Cardiac fibroblast (primary cell): ENCODE measurements at regions not wholly inside any gene's neighbourhood (a gene's known extent, or its start where the extent isn't known, plus 50 kb on each side); places are given as distances from the start of the nearest gene placed in this dataset.
A peak's percentile ranks its signal among the peaks of the same experiment; 100 is the strongest.

ENCODE experiments used
- DNase-seq, 2 donors: peaks; one replicate each; pipeline versions ENCODE4 v3.0.0 to v3.0.0-alpha.2; 2010; ENCODE audit warnings: low read depth in 2 of 2
- H3K4me3 ChIP-seq, 2 donors: replicated peaks in 1 of 2; 1 replicate in 1 of 2; 2 replicates in 1 of 2; pipeline ENCODE4 v1.5.1; 2011; ENCODE audit warnings: low read depth in 2 of 2, low read length in 2 of 2, mild to moderate bottlenecking in 2 of 2, moderate library complexity in 1 of 2
- TF ChIP-seq, protein P1 (sequence below): IDR thresholded peaks from one replicate; pipeline ENCODE4 v1.5.1; 2011; ENCODE audit warnings: low read depth, mild to moderate bottlenecking, low read length, inconsistent platforms

DNA sequence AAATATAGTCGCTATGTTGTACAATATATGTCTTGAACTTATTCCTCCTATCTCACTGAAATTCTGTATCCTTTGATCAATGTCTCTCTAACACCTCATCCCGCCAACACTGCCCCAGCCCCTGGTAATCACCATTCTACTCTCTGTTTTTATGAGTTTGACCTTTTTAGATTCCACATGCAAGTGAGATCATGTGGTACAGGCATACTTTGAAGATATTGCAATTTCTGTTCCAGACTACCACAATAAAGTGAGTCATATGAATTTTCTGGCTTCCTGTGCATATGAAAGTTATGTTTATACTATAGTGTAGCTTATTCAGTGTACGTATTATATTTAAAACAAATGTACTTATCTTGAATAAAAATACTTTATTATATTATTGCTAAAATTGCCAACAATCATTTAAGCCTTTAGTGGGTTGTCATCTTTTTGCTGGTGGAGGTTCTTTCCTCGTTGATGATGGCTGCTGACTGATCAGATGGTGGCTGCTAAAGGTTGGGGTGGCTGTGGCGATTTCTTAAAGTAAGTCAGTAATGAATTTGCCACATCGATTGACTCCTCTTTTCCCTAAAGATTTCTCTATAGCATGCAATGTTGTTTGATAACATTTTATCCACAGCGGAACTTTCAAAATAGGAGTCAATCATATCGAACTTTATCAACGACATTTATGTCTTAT is 257.2 kb downstream of the NFKBIZ start:
- H3K4me3 ChIP-seq = no peak overlapping the region
- TF ChIP-seq, protein P1, sequence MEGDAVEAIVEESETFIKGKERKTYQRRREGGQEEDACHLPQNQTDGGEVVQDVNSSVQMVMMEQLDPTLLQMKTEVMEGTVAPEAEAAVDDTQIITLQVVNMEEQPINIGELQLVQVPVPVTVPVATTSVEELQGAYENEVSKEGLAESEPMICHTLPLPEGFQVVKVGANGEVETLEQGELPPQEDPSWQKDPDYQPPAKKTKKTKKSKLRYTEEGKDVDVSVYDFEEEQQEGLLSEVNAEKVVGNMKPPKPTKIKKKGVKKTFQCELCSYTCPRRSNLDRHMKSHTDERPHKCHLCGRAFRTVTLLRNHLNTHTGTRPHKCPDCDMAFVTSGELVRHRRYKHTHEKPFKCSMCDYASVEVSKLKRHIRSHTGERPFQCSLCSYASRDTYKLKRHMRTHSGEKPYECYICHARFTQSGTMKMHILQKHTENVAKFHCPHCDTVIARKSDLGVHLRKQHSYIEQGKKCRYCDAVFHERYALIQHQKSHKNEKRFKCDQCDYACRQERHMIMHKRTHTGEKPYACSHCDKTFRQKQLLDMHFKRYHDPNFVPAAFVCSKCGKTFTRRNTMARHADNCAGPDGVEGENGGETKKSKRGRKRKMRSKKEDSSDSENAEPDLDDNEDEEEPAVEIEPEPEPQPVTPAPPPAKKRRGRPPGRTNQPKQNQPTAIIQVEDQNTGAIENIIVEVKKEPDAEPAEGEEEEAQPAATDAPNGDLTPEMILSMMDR = no peak
- peak; percentile 37 to 67 for DNase-seq

DNA sequence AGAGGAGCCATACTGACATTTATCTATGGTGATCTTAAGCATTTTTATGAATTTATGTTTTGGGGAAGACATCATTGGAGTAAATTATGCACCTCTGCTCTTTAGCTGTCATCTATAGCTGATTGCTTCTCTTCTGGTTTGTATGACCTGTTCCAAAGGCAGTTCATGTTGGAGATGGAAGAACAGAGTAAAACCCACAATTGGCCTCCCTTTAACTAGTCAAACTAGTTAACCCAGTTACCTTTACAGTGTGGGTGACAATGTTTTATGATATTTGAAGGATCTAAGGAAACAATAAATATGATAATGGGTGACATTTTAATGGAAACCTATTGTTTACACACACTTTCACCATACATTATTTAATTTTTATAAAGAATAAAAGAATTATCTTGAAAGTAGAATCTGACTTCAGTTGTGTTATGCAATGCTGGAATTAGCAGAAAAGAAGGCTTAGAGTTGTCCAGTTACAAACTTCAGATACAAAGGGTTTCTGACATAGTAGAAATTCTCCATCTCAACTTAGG is 263.5 kb downstream of the NFKBIZ start:
- H3K4me3 ChIP-seq = no peak overlapping the region
- no peak for DNase-seq
- TF ChIP-seq, protein P1 = no peak

DNA sequence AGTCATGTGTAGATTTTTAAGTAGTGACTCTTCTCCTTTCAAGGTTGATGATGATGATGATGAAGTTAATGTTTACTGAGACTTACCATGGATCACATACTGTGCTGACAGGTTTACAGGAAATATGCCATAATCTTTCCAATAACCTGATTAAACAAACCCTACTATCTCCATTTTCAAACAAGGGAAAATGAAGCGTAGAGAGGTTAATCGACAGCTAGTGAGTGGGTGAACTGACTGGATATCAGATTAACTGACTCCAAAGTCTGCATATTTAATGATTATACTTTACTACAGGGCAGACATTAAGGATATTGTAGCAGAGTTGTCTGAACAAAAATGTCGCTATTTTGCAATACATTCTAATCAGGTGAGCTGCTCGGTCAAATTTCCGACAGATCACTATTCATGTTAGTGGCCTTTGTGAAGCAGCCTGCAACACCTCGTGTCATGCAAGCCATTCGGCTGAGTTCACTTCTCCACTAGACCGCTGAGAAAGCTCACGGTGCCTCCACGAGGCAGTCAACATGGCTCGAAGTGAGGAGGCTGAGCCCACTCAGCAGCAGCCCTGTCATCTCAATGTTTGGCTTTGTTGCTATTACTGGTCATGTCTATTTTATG is 264.2 kb downstream of the NFKBIZ start:
- TF ChIP-seq, protein P1 = no peak
- no peak for DNase-seq

DNA sequence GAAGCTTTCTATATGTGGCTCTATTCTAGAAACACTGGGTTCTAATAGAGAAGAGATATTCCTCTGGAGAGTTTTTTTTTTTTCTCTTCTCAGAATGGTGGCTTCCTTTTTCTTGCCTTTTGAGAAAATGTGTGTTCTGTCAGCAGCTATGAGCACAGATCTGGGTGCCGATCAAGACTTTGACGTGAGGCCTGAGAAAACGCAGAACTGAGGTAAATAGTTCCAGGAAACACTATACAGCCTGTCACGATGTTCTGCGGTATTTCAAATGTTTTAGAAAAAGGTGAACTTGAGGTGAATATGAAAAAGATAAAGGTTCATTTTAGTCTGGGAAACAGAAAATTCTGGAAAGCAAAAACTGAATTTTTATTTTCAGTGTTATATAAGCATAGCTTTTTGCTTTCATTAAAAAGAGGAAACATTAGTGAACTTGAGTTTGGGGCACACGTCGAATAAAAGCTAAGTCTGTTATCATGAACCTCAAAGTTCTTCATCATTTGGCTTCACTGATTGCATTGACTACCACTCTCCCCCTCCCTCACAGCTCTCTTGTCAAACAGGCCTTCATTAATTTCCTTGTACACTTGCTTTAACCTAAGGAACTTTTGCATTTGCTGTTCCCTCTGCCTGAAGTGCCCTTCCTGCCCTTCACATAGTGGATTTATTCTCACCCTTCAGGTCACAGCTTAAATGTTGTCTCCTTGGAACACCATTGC is 265.1 kb downstream of the NFKBIZ start:
- TF ChIP-seq, protein P1 = no peak

More for the DNA sequence above, 264.2 kb downstream of the NFKBIZ start:
- no peak overlapping the region for H3K4me3 ChIP-seq

DNA sequence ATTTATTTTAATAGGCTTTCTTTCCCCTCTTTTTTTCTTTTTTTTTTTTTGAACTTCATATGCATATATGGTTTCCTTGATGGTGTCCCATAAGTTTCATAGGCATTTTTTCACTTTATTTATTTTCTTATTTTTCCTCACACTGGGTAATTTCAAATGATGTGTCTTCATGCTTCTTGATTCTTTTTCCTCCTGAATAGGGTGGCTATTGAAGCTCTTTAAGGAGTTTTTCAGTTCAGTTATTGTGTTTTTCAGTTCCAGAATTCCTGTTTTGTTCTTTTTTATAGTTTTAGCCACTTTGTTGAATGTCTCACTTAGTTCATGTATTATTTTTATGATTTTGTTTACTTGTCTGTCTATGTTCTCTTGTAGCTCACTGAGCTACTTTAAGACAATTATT is 273.2 kb downstream of the NFKBIZ start:
- no peak overlapping the region for H3K4me3 ChIP-seq
- DNase-seq = no peak

More for the DNA sequence above, 265.1 kb downstream of the NFKBIZ start:
- no peak overlapping the region for H3K4me3 ChIP-seq
- peak in 1 of 2 donors; percentile 23 for DNase-seq

DNA sequence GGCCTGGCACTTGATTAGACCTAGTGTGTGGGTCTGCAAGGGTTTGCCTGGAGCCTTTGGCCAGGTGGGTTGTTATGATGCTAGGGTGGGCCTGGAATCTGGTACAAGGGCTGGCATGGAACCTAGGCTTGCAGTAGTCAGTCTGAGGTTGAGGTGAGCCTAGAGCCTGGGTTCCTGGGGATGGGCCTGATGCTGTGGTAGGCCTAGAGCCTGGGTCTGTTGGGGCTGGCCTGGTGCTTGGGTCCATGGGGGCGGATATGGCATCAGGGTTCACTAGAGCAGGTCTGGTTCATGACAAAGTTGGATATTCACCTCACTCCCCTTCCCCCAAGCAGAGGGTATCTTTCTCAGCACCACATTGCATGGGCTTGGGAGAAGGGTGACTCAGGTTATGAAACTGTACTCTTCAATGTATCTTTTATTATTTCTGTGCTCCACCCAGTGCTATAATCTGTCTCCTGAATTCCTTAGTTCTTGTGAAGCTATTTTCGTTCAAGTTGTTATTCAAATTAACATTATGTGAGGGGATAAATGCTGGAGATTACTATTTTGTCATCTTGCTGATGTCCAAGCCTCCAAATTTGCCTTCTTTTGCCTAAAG is 274.4 kb downstream of the NFKBIZ start:
- no peak overlapping the region for H3K4me3 ChIP-seq
- peak; percentile 13 to 70 for DNase-seq
- TF ChIP-seq, protein P1 = no peak

More for the DNA sequence above, 273.2 kb downstream of the NFKBIZ start:
- TF ChIP-seq, protein P1 = no peak
